ENCODE measurements at regions not wholly inside any gene's neighbourhood (a gene's known extent, or its start where the extent isn't known, plus 50 kb on each side); places are given as distances from the start of the nearest gene placed in this dataset.

DNA sequence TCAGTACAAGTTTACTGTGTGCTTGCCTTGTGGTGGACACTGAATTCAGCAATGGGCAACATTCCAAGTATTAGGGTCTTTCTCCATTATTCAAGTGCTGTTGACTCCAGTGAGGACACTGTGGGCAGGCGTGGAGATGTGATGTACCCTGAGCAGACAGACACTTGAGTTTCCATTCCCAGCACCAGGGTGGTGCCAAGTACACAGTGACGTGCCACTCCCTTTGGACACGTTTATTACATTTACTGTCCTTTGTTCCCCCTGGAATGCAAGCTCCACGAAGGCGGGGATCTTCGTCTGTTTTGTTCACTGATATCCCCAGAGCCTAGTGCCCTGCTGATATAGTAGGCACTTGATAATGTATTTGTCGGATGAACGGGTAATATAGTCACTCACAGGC lies 130.6 kb upstream of the STX18 start:
- TF ChIP-seq, protein P1, sequence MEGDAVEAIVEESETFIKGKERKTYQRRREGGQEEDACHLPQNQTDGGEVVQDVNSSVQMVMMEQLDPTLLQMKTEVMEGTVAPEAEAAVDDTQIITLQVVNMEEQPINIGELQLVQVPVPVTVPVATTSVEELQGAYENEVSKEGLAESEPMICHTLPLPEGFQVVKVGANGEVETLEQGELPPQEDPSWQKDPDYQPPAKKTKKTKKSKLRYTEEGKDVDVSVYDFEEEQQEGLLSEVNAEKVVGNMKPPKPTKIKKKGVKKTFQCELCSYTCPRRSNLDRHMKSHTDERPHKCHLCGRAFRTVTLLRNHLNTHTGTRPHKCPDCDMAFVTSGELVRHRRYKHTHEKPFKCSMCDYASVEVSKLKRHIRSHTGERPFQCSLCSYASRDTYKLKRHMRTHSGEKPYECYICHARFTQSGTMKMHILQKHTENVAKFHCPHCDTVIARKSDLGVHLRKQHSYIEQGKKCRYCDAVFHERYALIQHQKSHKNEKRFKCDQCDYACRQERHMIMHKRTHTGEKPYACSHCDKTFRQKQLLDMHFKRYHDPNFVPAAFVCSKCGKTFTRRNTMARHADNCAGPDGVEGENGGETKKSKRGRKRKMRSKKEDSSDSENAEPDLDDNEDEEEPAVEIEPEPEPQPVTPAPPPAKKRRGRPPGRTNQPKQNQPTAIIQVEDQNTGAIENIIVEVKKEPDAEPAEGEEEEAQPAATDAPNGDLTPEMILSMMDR (IDR thresholded peaks at IDR 0.05): no peak
- TF ChIP-seq POLR2AphosphoS5 (IDR thresholded peaks at IDR 0.05; ENCODE audit: insufficient read depth in 1 of 2, low read depth in 1 of 2): no peak
- TF ChIP-seq POLR2A (IDR thresholded peaks at IDR 0.05): no peak

All from vagina (tissue), 2 donors.